Mesendoderm (in vitro differentiated cells): ENCODE measurements at regions not wholly inside any gene's neighbourhood (a gene's known extent, or its start where the extent isn't known, plus 50 kb on each side); places are given as distances from the start of the nearest gene placed in this dataset.

ENCODE experiments used
- DNase-seq: peaks from one replicate; pipeline ENCODE4 v3.0.0; 2013
- H2AK5ac ChIP-seq: 2 replicates; pipeline ENCODE4 v1.6.1; 2013; ENCODE audit warnings: low read length, inconsistent platforms
- H2BK120ac ChIP-seq: 2 replicates; pipeline ENCODE4 v1.6.1; 2013; ENCODE audit warnings: low read depth, mild to moderate bottlenecking, low read length, moderate library complexity, mixed read lengths
- H2BK15ac ChIP-seq: replicated peaks from 2 replicates; pipeline ENCODE4 v1.6.1; 2013; ENCODE audit warnings: low read depth, mild to moderate bottlenecking, moderate library complexity
- H2BK5ac ChIP-seq: 2 replicates; pipeline ENCODE4 v1.6.1; 2013; ENCODE audit warnings: low read length, inconsistent platforms
- H3K18ac ChIP-seq: 2 replicates; pipeline ENCODE4 v1.6.1; 2013; ENCODE audit warnings: mild to moderate bottlenecking, low read length, mixed read lengths
- H3K23ac ChIP-seq: one replicate; pipeline ENCODE4 v1.6.1; 2013; ENCODE audit warnings: low read length
- H3K27ac ChIP-seq: 2 replicates; pipeline ENCODE4 v1.5.1; 2013; ENCODE audit warnings: low read depth, mild to moderate bottlenecking, inconsistent platforms, low read length, moderate library complexity
- H3K27me3 ChIP-seq: 2 replicates; pipeline ENCODE4 v1.6.1; 2013; ENCODE audit warnings: low read length, control low read depth, mild to moderate bottlenecking, inconsistent platforms; ENCODE audit not compliant: insufficient read depth, poor library complexity
- H3K36me3 ChIP-seq: 2 replicates; pipeline ENCODE4 v1.6.1; 2013; ENCODE audit warnings: low read length, inconsistent platforms; ENCODE audit not compliant: control insufficient read depth, insufficient read depth
- H3K4ac ChIP-seq: one replicate; pipeline ENCODE4 v1.6.1; 2013; ENCODE audit warnings: low read depth, mild to moderate bottlenecking, low read length, moderate library complexity
- H3K4me1 ChIP-seq: 2 replicates; pipeline ENCODE4 v1.6.1; 2013; ENCODE audit warnings: low read depth, low read length, inconsistent platforms; ENCODE audit not compliant: control insufficient read depth
- H3K4me2 ChIP-seq: 2 replicates; pipeline ENCODE4 v1.6.1; 2013; ENCODE audit warnings: low read length
- H3K4me3 ChIP-seq: 2 replicates; pipeline ENCODE4 v1.5.1; 2013; ENCODE audit warnings: mild to moderate bottlenecking, low read length
- H3K56ac ChIP-seq: one replicate; pipeline ENCODE4 v1.6.1; 2013; ENCODE audit warnings: low read length
- H3K79me1 ChIP-seq: 2 replicates; pipeline ENCODE4 v1.6.1; 2013; ENCODE audit warnings: low read length, inconsistent platforms
- H3K79me2 ChIP-seq: 2 replicates; pipeline ENCODE4 v1.6.1; 2013; ENCODE audit warnings: mild to moderate bottlenecking, low read length; ENCODE audit not compliant: control insufficient read depth, insufficient read depth
- H3K9ac ChIP-seq: 2 replicates; pipeline ENCODE4 v1.6.1; 2013; ENCODE audit warnings: low read length, inconsistent platforms
- H4K5ac ChIP-seq: one replicate; pipeline ENCODE4 v1.6.1; 2013; ENCODE audit warnings: low read length
- H4K8ac ChIP-seq: one replicate; pipeline ENCODE4 v1.6.1; 2013; ENCODE audit warnings: low read depth, mild to moderate bottlenecking, control low read depth, low read length, moderate library complexity
- WGBS: extraction: QIAGEN DNeasy Blood & Tissue Kit; methylation state at CpG from one replicate; pipeline ENCODE4 v1.1.7; 2013; ENCODE audit warnings: low lambda C conversion rate, missing lambda C conversion rate; ENCODE audit not compliant: insufficient coverage; ENCODE audit errors: extremely low coverage; 5-methylcytosine and 5-hydroxymethylcytosine counted together

DNA sequence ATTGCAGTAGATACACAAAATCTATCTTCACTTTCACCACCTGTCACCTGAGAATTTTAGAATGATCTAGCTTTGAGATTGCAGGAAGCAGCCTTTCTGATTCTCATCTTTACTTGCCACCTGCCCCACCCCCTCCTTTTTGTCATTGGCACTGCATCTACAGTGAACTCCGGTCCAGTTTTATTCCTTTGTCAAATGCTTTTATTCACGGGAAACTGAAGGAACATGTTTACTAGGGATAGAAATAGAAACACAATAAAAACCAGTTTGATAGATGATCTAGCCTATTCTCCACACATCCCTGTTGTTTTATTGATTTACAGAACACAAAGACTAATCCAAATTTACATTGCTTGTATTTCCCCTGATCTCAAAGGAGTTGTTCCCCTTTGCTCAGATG lies 471.7 kb upstream of the STXBP6 start:
- Histone ChIP-seq H2BK15ac (no peak overlapping the region), H3K4me3 (no peak overlapping the region), H2BK120ac (no peak overlapping the region), H3K36me3 (no peaks in the 10 kb centered on the region), H3K27ac (no peak overlapping the region), H3K79me2 (no peaks in the 10 kb centered on the region), H3K23ac (no peak overlapping the region), H2BK5ac (no peak overlapping the region), H4K8ac (no peak overlapping the region), H3K4me2 (no peak overlapping the region), H2AK5ac (no peak overlapping the region), H3K56ac (no peak overlapping the region), H3K4me1 (no peaks in the 10 kb centered on the region), H4K5ac (no peak overlapping the region), H3K27me3 (no peaks in the 10 kb centered on the region), H3K9ac (no peak overlapping the region), H3K18ac (no peak overlapping the region), H3K4ac (no peak overlapping the region), H3K79me1 (no peaks in the 10 kb centered on the region)
- DNase-seq = no peak
- WGBS = no CpG with 5 or more reads among the region's 2 CpGs

DNA sequence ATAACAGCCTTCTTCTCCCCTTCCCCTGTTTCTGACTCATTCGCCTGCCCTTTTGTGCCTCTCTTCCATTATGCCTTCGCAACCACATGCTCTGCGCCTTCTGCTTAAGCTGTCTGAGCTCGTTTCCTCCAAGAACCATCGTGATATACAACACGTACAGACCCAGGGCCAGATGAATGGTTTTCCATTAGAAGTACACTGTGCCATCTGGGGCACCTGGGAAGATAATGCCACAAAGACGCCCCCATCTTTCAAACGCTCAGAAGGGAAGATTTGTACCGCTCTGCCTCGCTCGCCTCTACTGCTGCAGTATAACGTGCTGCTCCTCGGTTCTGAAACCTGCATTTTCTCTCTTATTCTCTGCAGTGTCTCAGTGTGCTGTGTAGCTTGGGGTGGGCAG lies 470.9 kb upstream of the STXBP6 start:
- DNase-seq = no peak
- no peak overlapping the region for H2BK5ac ChIP-seq
- WGBS = no CpG with 5 or more reads among the region's 13 CpGs
- H3K27ac ChIP-seq = no peak overlapping the region
- no peak overlapping the region for H3K56ac ChIP-seq
- H3K27me3 ChIP-seq = no peaks in the 10 kb centered on the region
- H3K9ac ChIP-seq = no peak overlapping the region
- no peak overlapping the region for H3K4ac ChIP-seq
- no peaks in the 10 kb centered on the region for H3K36me3 ChIP-seq
- no peak overlapping the region for H3K23ac ChIP-seq
- no peak overlapping the region for H2AK5ac ChIP-seq
- H3K79me2 ChIP-seq = no peaks in the 10 kb centered on the region
- H3K4me1 ChIP-seq = no peaks in the 10 kb centered on the region
- no peak overlapping the region for H4K8ac ChIP-seq
- no peak overlapping the region for H4K5ac ChIP-seq
- no peak overlapping the region for H3K4me3 ChIP-seq
- no peak overlapping the region for H3K18ac ChIP-seq
- no peak overlapping the region for H2BK120ac ChIP-seq
- no peaks in the 10 kb centered on the region for H3K79me1 ChIP-seq
- H3K4me2 ChIP-seq = no peak overlapping the region
- no peak overlapping the region for H2BK15ac ChIP-seq

DNA sequence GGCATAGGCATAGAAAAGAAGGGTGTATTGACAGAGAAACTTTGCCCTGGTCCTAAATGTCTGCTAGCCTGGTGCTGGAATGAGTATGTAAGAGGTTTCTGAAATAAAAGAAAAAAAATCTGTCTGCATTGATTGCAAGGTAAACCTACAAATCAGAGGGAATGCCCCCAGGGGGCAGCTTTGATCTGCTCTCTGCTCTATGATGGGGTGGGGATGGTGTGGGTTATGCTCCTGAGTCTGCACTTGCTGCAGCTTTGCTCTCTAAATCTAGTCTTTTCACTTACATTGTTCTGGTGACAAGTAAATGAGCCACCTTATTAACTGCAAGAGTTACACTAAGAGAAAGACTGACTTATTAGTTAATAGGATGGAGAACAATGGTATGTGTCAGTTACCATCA lies 468.4 kb upstream of the STXBP6 start:
- DNase-seq = peak; percentile 8
- Histone ChIP-seq H3K4me1 (no peaks in the 10 kb centered on the region), H3K27ac (no peak overlapping the region)

DNA sequence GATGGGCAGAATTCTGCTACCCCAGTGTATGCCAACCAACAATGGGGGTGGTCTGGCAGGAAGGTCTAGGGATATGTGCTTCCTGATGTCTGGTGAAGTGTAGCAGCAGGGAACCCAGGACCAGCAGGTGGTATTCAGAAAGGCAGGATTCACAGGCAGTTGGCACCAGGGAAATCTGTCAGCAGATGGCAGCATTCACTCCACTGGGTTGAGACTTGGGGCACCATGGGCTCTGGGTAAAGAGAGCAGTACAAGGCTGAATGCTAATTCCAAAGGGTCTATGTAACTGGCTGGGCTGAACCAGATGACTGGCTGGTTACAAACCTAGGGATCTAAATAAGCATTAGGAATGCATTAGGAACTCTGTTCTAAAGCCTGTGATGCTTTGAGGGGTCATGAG lies 466.9 kb upstream of the STXBP6 start:
- Histone ChIP-seq H3K36me3 (no peaks in the 10 kb centered on the region), H4K8ac (no peak overlapping the region), H3K9ac (no peak overlapping the region), H3K4me1 (no peaks in the 10 kb centered on the region), H3K56ac (no peak overlapping the region), H2BK5ac (no peak overlapping the region), H3K27me3 (no peaks in the 10 kb centered on the region), H3K79me1 (no peaks in the 10 kb centered on the region), H4K5ac (no peak overlapping the region), H3K23ac (no peak overlapping the region), H2BK15ac (no peak overlapping the region), H3K18ac (no peak overlapping the region), H2AK5ac (no peak overlapping the region), H3K4me3 (no peak overlapping the region), H3K4ac (no peak overlapping the region), H3K27ac (no peak overlapping the region), H3K79me2 (no peaks in the 10 kb centered on the region), H2BK120ac (no peak overlapping the region), H3K4me2 (no peak overlapping the region)
- peak; percentile 61 for DNase-seq

More for the DNA sequence above, 468.4 kb upstream of the STXBP6 start:
- H3K27me3 ChIP-seq = no peaks in the 10 kb centered on the region
- no peak overlapping the region for H3K23ac ChIP-seq
- H3K4ac ChIP-seq = no peak overlapping the region
- H2BK5ac ChIP-seq = no peak overlapping the region
- H4K8ac ChIP-seq = no peak overlapping the region
- H2BK15ac ChIP-seq = no peak overlapping the region
- no peak overlapping the region for H2AK5ac ChIP-seq
- H3K4me3 ChIP-seq = no peak overlapping the region
- H4K5ac ChIP-seq = no peak overlapping the region
- no peak overlapping the region for H2BK120ac ChIP-seq
- H3K79me2 ChIP-seq = no peaks in the 10 kb centered on the region
- no peak overlapping the region for H3K9ac ChIP-seq
- no peak overlapping the region for H3K4me2 ChIP-seq
- H3K79me1 ChIP-seq = no peaks in the 10 kb centered on the region
- no peaks in the 10 kb centered on the region for H3K36me3 ChIP-seq
- H3K56ac ChIP-seq = no peak overlapping the region
- no peak overlapping the region for H3K18ac ChIP-seq

DNA sequence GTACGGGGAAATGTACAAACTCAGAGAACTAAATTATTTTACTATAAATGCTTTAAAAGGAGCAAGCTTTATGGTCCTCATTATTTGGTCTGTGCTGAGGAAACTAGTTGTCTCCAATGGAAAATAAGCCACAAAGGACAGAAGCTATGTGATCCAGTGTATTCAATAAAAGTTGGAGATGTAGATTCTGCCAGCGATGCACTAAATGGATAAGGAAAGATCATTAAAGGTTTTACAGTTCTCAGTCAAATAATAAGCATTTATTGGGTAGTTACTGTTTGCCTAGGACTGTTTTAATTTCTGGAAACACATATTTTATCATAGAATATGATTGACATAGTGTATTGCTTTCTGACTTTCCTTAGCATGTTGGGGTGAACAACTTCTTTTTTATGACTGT lies 458.9 kb upstream of the STXBP6 start:
- Histone ChIP-seq H2BK15ac (no peak overlapping the region), H3K79me2 (no peaks in the 10 kb centered on the region), H4K8ac (no peak overlapping the region), H3K56ac (no peak overlapping the region), H3K4ac (no peak overlapping the region), H3K18ac (no peak overlapping the region), H3K79me1 (no peaks in the 10 kb centered on the region), H2BK5ac (no peak overlapping the region), H3K27ac (no peak overlapping the region), H3K4me1 (no peaks in the 10 kb centered on the region), H3K27me3 (no peaks in the 10 kb centered on the region), H3K4me3 (no peak overlapping the region), H3K23ac (no peak overlapping the region), H2BK120ac (no peak overlapping the region), H3K9ac (no peak overlapping the region), H2AK5ac (no peak overlapping the region), H3K4me2 (no peak overlapping the region), H4K5ac (no peak overlapping the region), H3K36me3 (no peaks in the 10 kb centered on the region)
- DNase-seq = no peak
- no CpG with 5 or more reads among the region's 2 CpGs for WGBS

DNA sequence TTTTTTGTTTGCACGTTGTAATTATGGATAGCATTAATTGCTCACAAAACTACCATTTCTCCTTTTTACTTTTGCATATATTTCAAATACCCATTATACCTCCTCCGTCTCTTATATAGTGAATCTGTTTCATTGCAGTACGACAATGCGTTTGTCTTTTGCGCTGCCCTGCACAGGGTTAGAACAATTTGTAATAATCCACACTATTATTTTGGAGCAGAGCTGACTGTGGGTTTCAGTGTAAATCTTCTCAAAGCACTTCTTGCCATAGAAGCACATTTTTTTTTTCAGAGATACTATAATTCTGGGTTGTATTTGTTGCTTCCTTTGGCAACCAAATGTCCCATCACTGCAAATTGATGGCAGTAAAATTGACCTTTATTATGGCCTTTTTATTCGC lies 451.8 kb upstream of the STXBP6 start:
- H3K23ac ChIP-seq = no peak overlapping the region
- no peak overlapping the region for H3K9ac ChIP-seq
- H3K79me1 ChIP-seq = no peaks in the 10 kb centered on the region
- H3K36me3 ChIP-seq = no peaks in the 10 kb centered on the region
- no peaks in the 10 kb centered on the region for H3K4me1 ChIP-seq
- no peak overlapping the region for H3K56ac ChIP-seq
- no peak overlapping the region for H4K5ac ChIP-seq
- H2AK5ac ChIP-seq = no peak overlapping the region
- no peak overlapping the region for H2BK120ac ChIP-seq
- H4K8ac ChIP-seq = no peak overlapping the region
- no peaks in the 10 kb centered on the region for H3K79me2 ChIP-seq
- no peak overlapping the region for H3K4ac ChIP-seq
- no peak overlapping the region for H3K4me2 ChIP-seq
- DNase-seq = no peak
- no peaks in the 10 kb centered on the region for H3K27me3 ChIP-seq
- no peak overlapping the region for H3K18ac ChIP-seq
- H2BK5ac ChIP-seq = no peak overlapping the region
- H2BK15ac ChIP-seq = no peak overlapping the region
- 100% methylated on average over 1 of the region's 6 CpGs for WGBS
- no peak overlapping the region for H3K4me3 ChIP-seq
- H3K27ac ChIP-seq = no peak overlapping the region
